ENCODE measurements at regions not wholly inside any gene's neighbourhood (a gene's known extent, or its start where the extent isn't known, plus 50 kb on each side); places are given as distances from the start of the nearest gene placed in this dataset.

DNA sequence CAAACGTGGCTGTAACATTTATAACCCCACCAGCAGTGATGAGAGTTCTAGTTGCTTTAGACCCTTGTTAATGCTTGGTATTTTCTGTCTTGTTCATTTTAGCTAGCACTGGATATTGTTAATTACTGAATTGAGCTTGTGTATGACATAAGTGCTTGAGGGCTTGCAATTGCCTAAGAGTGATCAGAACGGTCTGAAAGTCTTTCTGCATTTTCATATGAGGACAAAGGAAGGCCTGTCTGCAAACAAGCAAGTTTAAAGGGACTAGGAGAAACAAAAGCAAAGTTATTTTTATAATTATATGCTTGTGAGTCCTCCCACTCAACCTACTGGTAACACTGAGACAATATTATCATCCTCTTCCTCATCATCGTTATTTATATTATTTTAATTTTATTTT is 305.5 kb upstream of the DUSP10 start:
- no peak for DNase-seq (ENCODE audit: extremely low read depth, low read depth)

DNA sequence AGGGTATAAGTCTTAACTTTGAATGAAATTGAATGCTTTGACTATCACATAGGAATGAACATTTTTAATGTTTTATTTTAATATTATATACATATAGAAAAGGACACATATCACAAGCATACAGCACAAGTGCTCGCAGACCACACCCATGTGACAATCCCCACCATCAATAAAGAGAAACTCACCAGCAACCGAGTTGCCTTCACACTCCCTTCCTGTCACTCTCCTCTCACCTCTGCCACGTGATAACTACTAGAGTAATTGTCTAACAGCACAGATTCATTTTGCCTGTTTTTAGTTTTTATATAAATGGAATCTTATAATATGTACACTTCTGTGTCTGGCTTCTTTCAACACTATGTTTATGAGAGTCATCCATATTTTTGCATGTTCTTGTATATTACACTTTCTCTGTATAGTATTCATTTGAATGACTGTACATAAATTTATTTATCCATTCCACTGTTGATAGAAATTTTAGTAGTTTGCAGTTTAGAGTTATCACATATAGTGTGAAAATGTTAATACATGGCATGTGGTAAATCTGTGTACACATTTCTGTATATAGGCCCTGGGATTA is 304.9 kb upstream of the DUSP10 start:
- DNase-seq (ENCODE audit: extremely low read depth, low read depth): no peak

DNA sequence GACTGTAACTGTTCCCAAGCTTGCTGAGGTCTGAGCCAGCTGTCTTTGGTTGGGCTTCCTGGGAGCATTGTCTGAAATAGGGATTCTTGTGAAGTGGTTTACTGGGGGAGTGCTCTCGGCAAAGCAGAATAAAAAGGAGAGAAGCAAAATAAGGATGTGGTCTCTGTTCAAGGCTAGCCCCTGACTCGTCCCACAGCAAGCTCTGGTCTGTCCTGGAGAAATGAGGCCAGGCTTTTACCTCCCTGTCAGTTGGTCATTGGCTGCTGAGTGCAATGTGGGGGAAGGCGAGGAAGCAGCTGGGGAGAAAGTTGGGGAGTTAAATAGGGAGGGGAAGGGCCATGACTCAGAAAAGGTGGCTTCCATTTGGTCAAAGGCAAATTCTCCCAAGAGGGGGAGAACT is 303.9 kb upstream of the DUSP10 start:
- DNase-seq (ENCODE audit: extremely low read depth, low read depth): no peak

DNA sequence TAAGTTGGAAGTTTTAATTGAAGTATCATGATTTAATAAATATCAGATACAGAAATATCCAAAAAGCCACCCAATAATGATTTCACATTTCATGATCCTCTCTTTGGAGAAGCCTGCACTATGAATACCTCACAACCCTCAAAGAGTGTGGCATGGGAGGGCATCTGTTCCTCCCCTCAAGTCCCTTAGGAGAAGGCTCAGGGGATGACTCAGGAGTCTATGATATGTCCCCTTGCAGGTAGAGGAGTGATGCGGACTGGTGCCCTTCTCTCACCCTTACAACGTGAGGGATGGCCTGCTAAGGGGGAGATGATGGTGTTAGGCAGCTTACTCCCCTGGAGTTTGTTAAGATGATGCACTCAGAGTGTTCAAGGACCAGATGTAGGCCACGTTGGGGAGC is 303.3 kb upstream of the DUSP10 start:
- no peak for DNase-seq (ENCODE audit: extremely low read depth, low read depth)

DNA sequence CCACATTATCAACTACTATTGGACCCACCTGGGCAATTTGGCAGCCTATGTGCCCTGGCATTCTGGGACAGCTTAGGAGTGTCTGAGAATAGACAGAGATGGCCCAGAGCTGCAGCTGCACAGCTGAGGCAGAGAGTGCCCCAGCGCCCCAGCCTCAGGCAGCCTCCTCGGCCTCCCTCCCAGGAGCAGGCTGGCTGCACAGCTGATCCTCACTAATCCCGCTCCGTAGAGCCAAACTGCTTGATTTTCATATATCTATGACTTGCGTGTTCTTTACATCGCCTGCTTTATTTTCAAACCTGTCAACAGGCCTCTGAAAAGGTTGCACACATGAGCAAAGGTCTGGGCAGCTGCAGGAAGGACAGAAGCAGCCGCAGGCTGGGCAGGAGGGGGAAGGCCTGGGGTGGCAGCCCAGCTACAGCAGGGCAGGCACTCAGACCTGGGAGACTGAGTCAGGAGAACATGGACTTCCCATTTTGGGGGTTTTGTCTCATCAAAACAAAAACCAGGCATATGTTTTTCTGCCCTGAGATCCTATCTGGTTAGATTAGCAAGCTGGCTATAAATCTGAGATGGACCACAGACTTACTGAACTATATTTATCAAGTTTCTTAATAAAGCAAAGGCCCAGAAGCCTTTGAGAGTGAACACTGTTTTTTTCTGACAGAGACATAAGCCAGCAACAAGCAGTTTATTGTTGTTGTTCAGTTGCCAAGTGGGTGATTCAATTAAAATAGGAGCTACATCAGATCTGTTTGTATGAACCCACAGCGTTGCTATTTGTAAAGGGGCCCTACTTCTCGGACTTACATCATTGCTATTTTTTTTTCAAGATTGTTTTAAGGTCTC is 301.8 kb upstream of the DUSP10 start:
- no peak for DNase-seq (ENCODE audit: extremely low read depth, low read depth)

DNA sequence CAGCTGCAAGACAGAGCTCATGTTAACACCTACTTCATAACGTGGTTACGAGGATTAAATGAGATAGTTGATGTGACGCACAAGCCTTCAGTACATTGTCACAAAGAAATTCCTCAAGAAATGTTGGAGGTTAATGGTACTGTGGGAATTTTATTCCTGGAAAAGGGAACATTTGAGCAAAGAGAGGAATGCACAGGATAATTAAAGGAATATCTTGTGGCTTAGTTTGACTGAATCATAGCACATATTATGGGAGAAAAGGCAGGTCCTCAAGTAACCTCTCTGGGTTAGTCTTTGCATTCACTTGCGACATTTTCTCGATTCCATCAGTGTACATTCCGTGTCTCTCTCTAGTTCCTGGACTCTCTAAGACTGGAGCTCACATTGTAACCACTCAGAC is 300.2 kb upstream of the DUSP10 start:
- no peak for DNase-seq (ENCODE audit: extremely low read depth, low read depth)

DNA sequence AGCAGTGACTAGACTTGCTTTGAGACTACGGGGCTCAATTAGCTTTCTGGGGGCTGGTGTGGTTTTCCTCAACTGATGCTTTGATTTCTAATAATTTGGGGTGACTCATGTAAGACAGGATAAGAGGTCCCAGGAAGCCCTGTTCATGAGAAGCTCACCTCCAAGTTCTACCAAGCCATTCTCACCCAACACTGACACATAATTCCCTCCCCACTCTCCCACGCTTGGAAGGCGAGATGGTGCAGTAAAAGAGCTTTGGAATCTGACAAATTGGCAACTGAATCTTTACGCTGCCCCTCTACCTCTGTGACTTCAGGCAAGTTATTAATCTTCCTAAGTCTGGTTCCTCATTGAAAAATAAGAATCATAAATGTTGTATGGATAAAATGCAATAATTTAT is 299.1 kb upstream of the DUSP10 start:
- DNase-seq (ENCODE audit: extremely low read depth, low read depth): no peak

DNA sequence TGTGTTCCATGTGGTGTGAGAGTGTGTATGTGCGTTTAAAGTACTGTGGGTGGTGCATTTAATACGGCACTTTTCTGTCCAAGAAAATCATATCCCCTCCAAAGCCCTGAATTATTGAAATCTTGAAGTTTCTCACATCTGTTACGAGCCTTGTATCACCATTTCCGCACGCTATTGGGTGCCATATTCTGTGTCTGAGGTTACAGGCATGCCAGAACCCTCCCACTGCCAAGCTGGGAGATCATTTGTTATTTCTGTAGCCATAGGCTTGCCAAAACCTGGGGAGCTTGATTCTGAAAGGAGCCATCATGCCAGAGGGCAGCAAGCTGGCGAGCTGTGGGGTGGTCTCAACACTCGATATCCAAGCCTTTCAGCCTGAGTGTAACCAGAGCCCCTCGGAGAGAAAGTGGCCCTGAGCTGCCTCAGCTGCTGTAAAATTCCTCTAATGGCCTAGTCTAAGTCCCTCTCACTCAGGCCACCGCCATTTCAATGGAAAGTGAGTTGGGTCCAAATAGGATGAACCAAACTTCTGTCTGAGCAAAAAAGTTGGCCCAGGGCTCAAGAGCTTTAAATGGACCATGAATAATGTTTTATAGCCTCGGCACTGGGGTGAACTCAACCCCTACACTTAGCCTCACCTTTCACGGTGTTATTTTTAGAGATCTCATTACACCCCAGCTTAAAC is 298.4 kb upstream of the DUSP10 start:
- no peak for DNase-seq (ENCODE audit: extremely low read depth, low read depth)

DNA sequence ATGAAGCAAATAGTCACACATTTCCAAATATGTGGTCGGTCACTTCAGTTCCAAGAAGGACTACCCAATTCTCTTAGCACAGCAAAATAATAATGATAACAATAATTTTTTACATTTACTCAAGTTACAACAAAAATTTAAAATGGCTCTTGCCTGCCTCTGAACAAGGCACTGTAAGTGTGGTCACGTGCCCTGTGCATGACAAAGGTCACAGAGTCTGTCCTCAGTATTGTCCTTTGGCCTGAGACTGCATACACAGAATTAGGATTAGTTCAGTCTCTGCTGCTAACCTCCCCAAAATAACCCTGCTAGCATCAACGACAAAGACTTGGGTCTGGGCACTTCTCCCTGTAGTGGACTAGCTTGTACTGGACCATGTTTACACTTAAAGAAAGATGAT is 297.1 kb upstream of the DUSP10 start:
- no peak for DNase-seq (ENCODE audit: extremely low read depth, low read depth)

DNA sequence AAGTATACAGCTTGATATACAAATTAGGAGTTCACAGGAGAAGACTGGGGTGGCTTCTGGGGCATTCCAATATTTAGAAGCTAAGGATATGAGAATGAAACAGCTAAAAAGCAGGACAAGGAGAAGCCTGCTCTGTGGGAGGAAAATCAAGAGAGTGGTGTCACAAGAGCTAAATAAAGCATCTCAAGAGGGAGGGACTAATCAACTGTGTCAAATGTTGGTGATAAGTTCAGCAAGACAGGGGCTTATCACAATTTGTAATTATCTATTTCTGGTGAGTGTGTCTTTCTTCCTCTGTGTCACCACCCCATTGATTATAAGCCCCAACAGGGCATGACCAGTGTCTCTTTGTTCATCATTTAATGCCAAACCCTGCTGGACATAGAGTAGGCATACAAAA is 295.8 kb upstream of the DUSP10 start:
- no peak for DNase-seq (ENCODE audit: extremely low read depth, low read depth)

DNA sequence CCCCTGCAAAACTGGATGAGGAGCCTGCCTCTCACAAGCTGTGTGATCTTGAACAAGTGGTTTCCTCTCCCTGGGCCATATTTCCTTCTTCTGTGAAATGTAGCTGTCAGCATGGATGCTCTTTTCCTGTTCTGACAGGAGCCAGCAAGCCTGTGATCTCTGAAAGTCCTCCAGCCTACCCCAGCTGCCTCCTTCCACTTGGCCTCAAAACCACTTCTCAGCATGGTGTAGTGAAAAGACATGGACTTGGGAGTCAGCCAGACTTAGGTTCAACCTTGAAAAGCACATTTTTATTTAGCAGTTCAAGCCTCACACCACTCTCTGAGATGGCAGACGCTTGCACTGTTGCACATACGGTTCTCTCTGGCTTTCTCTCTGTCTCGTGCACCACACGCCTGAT is 292.9 kb upstream of the DUSP10 start:
- no peak for DNase-seq (ENCODE audit: extremely low read depth, low read depth)

DNA sequence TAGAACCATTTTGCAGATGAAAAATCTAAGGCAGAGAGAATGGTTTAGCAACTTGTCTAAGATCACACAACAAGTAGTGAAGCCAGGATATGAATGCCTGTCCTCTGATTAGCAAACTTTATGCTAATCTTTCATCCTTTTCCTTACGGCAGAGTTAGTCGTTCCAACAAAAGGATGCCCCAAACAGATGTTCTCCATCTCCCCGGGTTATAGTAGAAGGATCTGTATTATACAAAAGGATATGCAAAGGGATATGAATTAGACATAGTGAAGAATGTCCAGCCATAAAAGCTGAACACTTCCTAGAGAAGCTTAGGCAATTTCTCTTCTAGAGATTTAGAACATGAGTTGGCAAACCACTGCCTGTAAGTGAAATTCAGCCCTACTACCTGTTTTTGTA is 291.6 kb upstream of the DUSP10 start:
- DNase-seq (ENCODE audit: extremely low read depth, low read depth): no peak

DNA sequence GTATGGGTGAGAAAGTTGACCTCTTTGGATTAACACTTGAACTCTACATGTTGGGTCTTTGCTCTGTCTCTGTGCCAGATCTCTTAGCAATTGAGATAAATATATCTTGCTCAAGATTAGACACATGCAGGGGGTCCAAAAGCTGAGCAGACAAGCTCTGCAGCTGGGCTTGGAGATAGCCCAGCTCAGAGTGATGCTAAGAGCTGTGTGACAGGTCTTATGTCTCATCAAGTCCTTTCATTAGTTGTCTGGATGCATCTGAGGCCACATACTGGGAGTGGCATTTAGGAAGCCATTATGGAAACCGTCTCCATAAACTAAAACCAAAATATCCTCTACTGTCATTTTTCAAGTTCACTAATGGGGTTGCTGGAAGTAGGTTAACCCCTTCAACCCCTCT is 289.4 kb upstream of the DUSP10 start:
- DNase-seq (ENCODE audit: extremely low read depth, low read depth): no peak

DNA sequence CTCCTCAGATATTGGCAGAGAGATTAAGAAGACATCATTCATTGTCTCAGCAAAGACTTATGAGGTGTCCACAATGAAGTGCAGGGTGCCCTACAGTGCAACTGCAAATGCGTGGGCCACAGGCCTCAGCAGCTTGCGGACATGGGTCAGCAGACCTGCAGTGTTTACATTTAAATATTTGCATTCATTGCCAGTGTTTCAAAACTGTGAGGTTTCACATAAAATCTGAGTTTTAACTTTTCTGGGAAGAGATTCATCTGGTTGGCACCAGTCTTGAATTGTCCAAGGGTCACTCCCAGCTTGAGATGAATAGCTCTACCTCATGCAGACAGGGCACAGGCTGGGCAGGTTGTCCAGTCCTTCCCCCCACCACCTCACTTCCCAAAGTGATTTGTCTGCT is 286.8 kb upstream of the DUSP10 start:
- no peak for DNase-seq (ENCODE audit: extremely low read depth, low read depth)

DNA sequence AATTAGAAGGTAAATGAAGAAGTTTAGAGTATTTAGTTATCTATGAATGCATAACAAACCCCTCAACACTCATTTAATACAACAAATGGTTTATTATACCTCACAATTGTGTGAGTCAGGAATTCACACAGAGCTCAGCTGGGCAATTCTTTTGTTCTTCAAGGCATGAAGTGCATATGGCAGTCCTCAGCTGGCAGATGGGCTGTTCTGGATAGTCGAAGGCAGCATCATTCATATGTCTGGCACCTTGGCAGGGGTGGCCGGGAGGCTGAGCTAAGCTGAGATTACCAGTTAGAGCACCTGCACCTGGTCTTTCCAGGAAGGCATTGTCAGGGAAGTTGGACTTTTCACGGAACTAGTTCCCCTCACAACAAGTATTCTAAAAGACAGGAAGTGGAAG is 286.2 kb upstream of the DUSP10 start:
- no peak for DNase-seq (ENCODE audit: extremely low read depth, low read depth)

DNA sequence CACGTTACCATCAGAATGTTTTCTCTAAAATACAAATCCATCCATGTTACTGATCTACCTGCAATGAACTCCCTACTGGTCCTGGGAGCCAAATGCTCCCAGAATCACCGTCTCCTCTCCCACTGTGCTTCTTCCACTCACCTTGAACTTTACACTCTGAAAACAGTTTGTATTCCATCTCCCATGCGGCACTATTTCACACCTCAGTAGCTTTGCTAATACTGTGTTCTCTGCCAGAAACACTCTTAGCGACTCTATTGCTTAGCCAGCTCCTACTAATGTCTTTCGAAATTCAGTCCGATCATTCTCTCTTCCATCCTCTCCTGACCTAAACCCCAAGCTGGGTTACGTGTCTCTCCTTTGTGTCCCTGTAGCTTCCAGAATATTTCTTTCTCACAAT is 284.4 kb upstream of the DUSP10 start:
- no peak for DNase-seq (ENCODE audit: extremely low read depth, low read depth)

DNA sequence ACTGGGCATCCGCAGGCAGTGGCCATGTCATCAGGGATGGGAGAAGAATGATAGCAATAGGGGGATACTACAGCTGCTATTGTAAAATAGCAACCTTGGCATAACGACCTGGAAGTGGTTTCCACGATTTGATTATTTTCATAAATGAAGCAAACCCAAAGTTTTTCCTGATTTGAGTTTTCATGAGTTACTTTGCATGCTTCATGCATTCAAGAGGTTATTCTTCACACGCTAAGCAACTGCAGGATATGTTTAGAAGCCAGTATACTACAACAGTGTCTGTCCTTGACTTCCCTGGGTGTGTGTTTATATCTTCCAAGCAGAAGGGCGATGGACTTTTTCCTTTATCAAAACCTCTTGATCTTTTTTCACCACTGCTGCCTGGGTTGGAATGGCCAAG is 281.1 kb upstream of the DUSP10 start:
- no peak for DNase-seq (ENCODE audit: extremely low read depth, low read depth)

DNA sequence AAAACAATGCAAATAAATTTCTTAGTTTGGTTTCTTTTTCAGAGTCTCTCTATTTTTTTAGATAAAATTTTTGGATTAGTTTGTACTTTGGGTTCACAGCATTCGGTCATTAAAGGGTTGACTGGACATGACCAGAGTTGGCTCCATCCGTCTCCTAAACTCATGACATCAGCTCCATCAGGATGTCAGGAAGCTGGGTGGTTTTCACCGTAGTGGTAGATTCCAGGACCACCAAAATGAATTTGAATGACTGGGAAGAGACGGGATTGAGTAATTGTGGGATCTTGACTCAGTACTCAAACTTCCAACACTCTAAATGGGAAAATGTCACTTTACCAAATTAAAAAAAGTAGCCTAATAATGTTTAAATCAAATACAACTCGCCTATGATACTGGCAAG is 279.2 kb upstream of the DUSP10 start:
- no peak for DNase-seq (ENCODE audit: extremely low read depth, low read depth)

DNA sequence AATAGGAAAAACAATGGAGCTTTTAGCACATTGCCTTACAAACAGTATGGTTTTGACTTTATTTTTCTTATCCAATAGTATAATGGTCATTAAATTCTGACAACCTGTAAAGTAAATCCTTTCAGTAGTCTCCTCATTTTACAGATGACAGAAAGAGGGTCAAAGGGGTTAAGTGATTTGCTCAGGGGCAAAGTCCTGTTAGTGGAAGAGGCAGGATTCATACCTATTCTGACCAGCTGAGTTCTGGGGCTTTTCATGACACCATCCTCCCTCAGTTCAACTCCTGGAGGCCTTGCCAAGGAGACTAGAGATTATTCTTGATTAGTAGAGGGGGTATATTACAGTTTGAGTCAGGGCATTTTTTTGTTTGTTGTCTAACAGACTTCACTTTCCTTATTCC is 278.7 kb upstream of the DUSP10 start:
- DNase-seq (ENCODE audit: extremely low read depth, low read depth): no peak

DNA sequence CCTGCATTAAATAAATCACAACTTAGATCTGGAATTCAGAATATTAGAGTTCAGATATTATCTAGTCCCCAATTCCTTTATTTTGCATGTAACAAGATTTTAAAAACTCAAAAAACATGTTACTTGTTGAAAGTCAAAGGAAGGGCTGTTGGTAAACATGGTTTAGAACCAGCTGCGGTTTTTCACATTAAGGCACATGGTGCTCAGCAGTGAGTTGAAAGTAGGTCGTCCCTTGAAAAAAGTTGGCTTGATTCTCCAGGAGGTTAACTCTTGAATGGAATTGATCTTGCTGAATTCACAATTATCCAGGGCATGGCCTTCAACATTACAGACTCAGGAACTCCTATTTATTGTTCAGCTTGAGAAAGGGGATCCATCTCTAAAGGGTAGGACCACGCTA is 277.1 kb upstream of the DUSP10 start:
- no peak for DNase-seq (ENCODE audit: extremely low read depth, low read depth)

DNA sequence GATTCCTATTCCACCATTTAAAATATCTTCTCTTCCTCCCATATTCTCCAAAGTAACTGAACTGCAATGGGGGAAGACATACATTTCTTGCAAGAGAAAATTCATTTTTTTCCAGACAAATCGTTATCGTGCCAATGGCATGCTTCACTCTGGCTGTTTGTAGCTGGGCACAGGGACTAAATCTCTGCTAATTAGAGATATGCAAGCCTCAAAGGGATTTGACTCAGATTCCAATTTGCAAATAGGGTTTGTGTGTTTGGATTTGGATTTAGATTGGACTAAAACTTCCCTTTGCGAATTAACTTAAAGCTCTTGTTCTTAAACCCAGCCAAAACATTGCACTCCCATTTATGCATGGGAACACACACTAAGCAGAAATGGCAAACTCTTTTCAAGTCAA is 276.2 kb upstream of the DUSP10 start:
- no peak for DNase-seq (ENCODE audit: extremely low read depth, low read depth)

DNA sequence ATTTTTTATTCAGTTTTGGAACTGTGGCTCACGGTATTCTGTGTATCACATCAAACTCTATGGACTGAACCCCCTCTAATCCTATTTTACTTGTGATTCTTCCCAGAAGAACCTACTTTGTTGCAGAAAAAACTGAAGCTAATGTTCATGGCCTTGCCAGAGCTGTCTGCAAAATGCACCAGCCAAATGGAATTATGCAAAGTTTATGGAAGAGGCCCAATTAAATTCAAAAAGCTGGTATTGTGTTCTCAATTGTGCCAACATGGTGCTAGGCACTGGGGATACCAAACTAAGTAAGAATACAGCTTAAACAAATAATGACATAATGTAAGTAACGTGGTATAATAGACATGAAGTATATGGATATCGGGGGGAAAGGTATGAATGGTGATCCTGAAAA is 273.8 kb upstream of the DUSP10 start:
- no peak for DNase-seq (ENCODE audit: extremely low read depth, low read depth)

Data from NCI-H460 (cell line).